ENCODE measurements at regions not wholly inside any gene's neighbourhood (a gene's known extent, or its start where the extent isn't known, plus 50 kb on each side); places are given as distances from the start of the nearest gene placed in this dataset.
"Not testable (repeated sequence)": the region's sequence is repeated elsewhere in the genome, so short reads cannot be mapped to it uniquely, and the experiment has no call there.

GRCh38 chr3:177720927-177721326, 523.6 kb upstream of the TBL1XR1 start:
- not testable (repeated sequence) for TF ChIP-seq CTCF, POLR2A (IDR thresholded peaks at IDR 0.05)

Measured in adrenal gland (tissue), 5 donors.